Astrocyte of the cerebellum (primary cell): ENCODE measurements at regions not wholly inside any gene's neighbourhood (a gene's known extent, or its start where the extent isn't known, plus 50 kb on each side); places are given as distances from the start of the nearest gene placed in this dataset.

ENCODE experiments used
- DNase-seq: peaks from one replicate; pipeline ENCODE4 v3.0.0-alpha.2; 2011; ENCODE audit warnings: low read depth
- H3K4me3 ChIP-seq: 2 replicates; pipeline ENCODE4 v1.5.1; 2011; ENCODE audit warnings: mild to moderate bottlenecking, low read depth, low read length, moderate library complexity
- CTCF ChIP-seq: IDR thresholded peaks from 2 replicates; pipeline ENCODE4 v1.5.1; 2012; ENCODE audit warnings: low read length, low read depth, moderate library complexity, mild to moderate bottlenecking; ENCODE audit errors: missing control alignments
- in situ Hi-C: cut with HindIII; loops from 2 replicates; pipeline ENCODE4 v1.10.0; 2017; ENCODE audit warnings: low sequenced_read_pairs

- no peak for DNase-seq
- no peak for TF ChIP-seq CTCF
- in situ Hi-C loops = no loop called here
Observed at GRCh38 chr6:12530345-12530744, 186.2 kb upstream of the PHACTR1 start.

GRCh38 chr6:12533586-12533985 is 183.0 kb upstream of the PHACTR1 start:
- no peak for TF ChIP-seq CTCF
- no peak for DNase-seq
- no peak overlapping the region for H3K4me3 ChIP-seq
- in situ Hi-C loops = no loop called here

More at GRCh38 chr6:12530345-12530744, 186.2 kb upstream of the PHACTR1 start:
- no peak overlapping the region for H3K4me3 ChIP-seq

GRCh38 chr6:12534069-12534853 is 182.3 kb upstream of the PHACTR1 start:
- TF ChIP-seq CTCF = no peak
- DNase-seq = no peak
- no peak overlapping the region for H3K4me3 ChIP-seq
- in situ Hi-C loops = no loop called here

- TF ChIP-seq CTCF = no peak
- no peak overlapping the region for H3K4me3 ChIP-seq
- no peak for DNase-seq
- in situ Hi-C loops = no loop called here
Observed at GRCh38 chr6:12535586-12536314, 180.8 kb upstream of the PHACTR1 start.

- in situ Hi-C loops = no loop called here
- no peak for DNase-seq
- H3K4me3 ChIP-seq = no peak overlapping the region
- TF ChIP-seq CTCF = no peak
Observed at GRCh38 chr6:12536416-12536815, 180.2 kb upstream of the PHACTR1 start.

- in situ Hi-C loops = no loop called here
- no peak for DNase-seq
- no peak overlapping the region for H3K4me3 ChIP-seq
- no peak for TF ChIP-seq CTCF
Observed at GRCh38 chr6:12537389-12537788, 179.2 kb upstream of the PHACTR1 start.
